ENCODE measurements at regions not wholly inside any gene's neighbourhood (a gene's known extent, or its start where the extent isn't known, plus 50 kb on each side); places are given as distances from the start of the nearest gene placed in this dataset.

- TF ChIP-seq CTCF (IDR thresholded peaks at IDR 0.05; ENCODE audit: insufficient read depth, low read depth, low read length) (no peak), EZH2 (IDR thresholded peaks at IDR 0.05; ENCODE audit: insufficient read depth, low read length) (no peak)
Measured at GRCh38 chr18:10099539-10100140, 185.8 kb downstream of the VAPA start.

Data from astrocyte (in vitro differentiated cells and primary cell).